WTC11 (cell line): ENCODE measurements at regions not wholly inside any gene's neighbourhood (a gene's known extent, or its start where the extent isn't known, plus 50 kb on each side); places are given as distances from the start of the nearest gene placed in this dataset.

Experiments used
- ATF2 ChIP-seq: sonication (generic); formaldehyde crosslinking; IDR thresholded peaks from 2 replicates; pipeline ENCODE4 v1.8.1; 2022; ENCODE audit warnings: low read depth, missing genetic modification reagents, borderline replicate concordance
- CTCF ChIP-seq: fragments of 200-600 bp; IDR thresholded peaks from 2 replicates; pipeline ENCODE4 v1.8.0; 2022; ENCODE audit warnings: antibody characterized with exemption
- PREB ChIP-seq: sonication (generic); formaldehyde crosslinking; IDR thresholded peaks from 2 replicates; pipeline ENCODE4 v1.8.1; 2022; ENCODE audit warnings: mild to moderate bottlenecking, missing genetic modification reagents, moderate library complexity, borderline replicate concordance
- SOX15 ChIP-seq: fragments of 250-450 bp; sonication (Bioruptor Pico); IDR thresholded peaks from 2 replicates; pipeline ENCODE4 v1.9.0; 2021; ENCODE audit warnings: mild to moderate bottlenecking
- USF2 ChIP-seq: sonication (generic); formaldehyde crosslinking; IDR thresholded peaks from 2 replicates; pipeline ENCODE4 v1.8.1; 2023; ENCODE audit warnings: mild to moderate bottlenecking, missing genetic modification reagents, moderate library complexity
- ZNF121 ChIP-seq: sonication (generic); formaldehyde crosslinking; IDR thresholded peaks from 2 replicates; pipeline ENCODE4 v1.8.0; 2023; ENCODE audit warnings: missing genetic modification reagents

DNA sequence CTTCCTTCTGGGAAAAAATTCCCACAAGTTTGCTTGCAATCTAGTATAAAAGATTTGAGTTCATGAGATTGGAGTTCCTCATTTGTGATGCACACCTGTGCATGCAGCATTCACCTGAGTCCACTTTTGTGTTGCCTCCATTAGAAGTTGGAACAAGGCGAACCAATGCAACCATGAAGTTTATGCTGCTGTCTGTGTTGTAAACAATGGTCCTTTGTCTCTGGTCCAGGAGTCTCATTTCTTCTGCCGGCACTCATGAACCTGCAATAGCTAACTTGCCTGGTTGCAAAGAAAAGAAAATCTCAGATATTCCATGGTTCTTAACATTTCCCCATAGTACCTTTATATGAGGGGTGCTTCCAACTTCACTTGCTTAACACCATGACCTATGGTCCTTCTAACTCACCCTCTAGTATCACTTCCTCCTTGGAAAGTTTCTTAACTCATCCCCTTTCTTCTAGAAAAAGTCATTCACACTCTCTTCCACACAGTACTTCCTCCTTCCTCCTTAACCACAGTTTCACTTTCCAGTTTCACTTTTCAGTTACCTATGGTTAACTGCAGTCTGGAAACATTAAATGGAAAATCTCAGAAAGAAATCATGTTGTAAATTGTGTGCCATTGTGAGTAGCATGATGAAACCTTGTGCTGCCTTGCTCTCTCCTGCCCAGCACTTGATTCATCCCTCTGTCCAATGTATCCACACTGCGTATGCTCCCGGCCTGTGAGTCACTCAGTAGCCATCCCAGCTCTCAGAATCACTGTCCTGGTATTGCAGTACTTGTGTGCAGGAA, 128.8 kb upstream of the TRIB2 start:
- TF ChIP-seq ATF2, result no peak
- TF ChIP-seq SOX15 (CRISPR knock-in tag), result no peak
- no peak for TF ChIP-seq CTCF
- no peak for TF ChIP-seq ZNF121 (CRISPR knock-in tag)
- TF ChIP-seq USF2 (CRISPR knock-in tag), result no peak
- TF ChIP-seq PREB (CRISPR knock-in tag), result no peak
